HepG2 (cell line): ENCODE measurements at regions not wholly inside any gene's neighbourhood (a gene's known extent, or its start where the extent isn't known, plus 50 kb on each side); places are given as distances from the start of the nearest gene placed in this dataset.

Experiments used
- CCAR2 ChIP-seq: fragments of 200-400 bp; formaldehyde crosslinking; optimal IDR thresholded peaks from 2 replicates; pipeline ENCODE3; 2018; ENCODE audit warnings: low read depth, mild to moderate bottlenecking, low read length, moderate library complexity
- FLYWCH1 ChIP-seq: sonication (generic); formaldehyde crosslinking; IDR thresholded peaks from 2 replicates; pipeline ENCODE4 v1.8.1; 2023; ENCODE audit warnings: mild to moderate bottlenecking, missing genetic modification reagents
- FOXM1 ChIP-seq: sonication (generic); formaldehyde crosslinking; IDR thresholded peaks from 2 replicates; pipeline ENCODE4 v1.5.0; 2020; ENCODE audit warnings: missing genetic modification reagents
- GATAD2A ChIP-seq: IDR thresholded peaks from 2 replicates; pipeline ENCODE4 v1.6.1; 2016
- HBP1 ChIP-seq: IDR thresholded peaks from 2 replicates; pipeline ENCODE4 v1.6.1; 2016; ENCODE audit warnings: low read depth, control low read depth
- HMG20B ChIP-seq: conservative IDR thresholded peaks from 2 replicates; pipeline ENCODE4 v1.6.1; 2016; ENCODE audit warnings: missing genetic modification reagents, missing compliant biosample characterization
- HNF4G ChIP-seq, 2 experiments: sonication (generic) in 1 of 2; formaldehyde crosslinking in 1 of 2; IDR thresholded peaks; 2 replicates each; pipeline versions ENCODE4 v1.4.0 to v1.6.1; 2011 to 2020; ENCODE audit warnings: borderline replicate concordance in 2 of 2, low read depth in 2 of 2, mild to moderate bottlenecking in 2 of 2, low read length in 1 of 2, missing genetic modification reagents in 1 of 2, moderate library complexity in 1 of 2
- MTERF4 ChIP-seq: sonication (generic); formaldehyde crosslinking; IDR thresholded peaks from 2 replicates; pipeline ENCODE4 v1.8.0; 2023; ENCODE audit warnings: mild to moderate bottlenecking, missing genetic modification reagents
- NONO ChIP-seq, 2 experiments: fragments of 450-650 bp in 1 of 2; sonication (generic) in 1 of 2; formaldehyde crosslinking in 1 of 2; IDR thresholded peaks in 1 of 2; conservative IDR thresholded peaks in 1 of 2; 2 replicates each; pipeline versions ENCODE4 v1.6.1 to v1.8.0; 2017 to 2022; ENCODE audit warnings: mild to moderate bottlenecking in 1 of 2, missing genetic modification reagents in 1 of 2, moderate library complexity in 1 of 2
- SNAI1 ChIP-seq: sonication (generic); formaldehyde crosslinking; IDR thresholded peaks from 2 replicates; pipeline ENCODE4 v1.5.0; 2020; ENCODE audit warnings: mild to moderate bottlenecking, missing genetic modification reagents, borderline replicate concordance
- SOX13 ChIP-seq, 3 experiments: fragments of 450-650 bp in 1 of 3; sonication (generic) in 1 of 3; formaldehyde crosslinking in 1 of 3; IDR thresholded peaks in 2 of 3; conservative IDR thresholded peaks in 1 of 3; 2 replicates each; pipeline versions ENCODE4 v1.5.0 to v1.6.1; 2016 to 2020; ENCODE audit warnings: antibody characterized with exemption in 1 of 3, mild to moderate bottlenecking in 1 of 3, missing compliant biosample characterization in 1 of 3, missing genetic modification reagents in 1 of 3, moderate library complexity in 1 of 3
- TCF12 ChIP-seq, 2 experiments: fragments of 450-650 bp in 1 of 2; sonication (generic) in 1 of 2; formaldehyde crosslinking in 1 of 2; IDR thresholded peaks; 2 replicates each; pipeline versions ENCODE4 v1.6.1 to v1.8.0; 2017 to 2022; ENCODE audit warnings: antibody characterized with exemption in 1 of 2, mild to moderate bottlenecking in 1 of 2, missing genetic modification reagents in 1 of 2, moderate library complexity in 1 of 2
- TERF1 ChIP-seq: sonication (generic); formaldehyde crosslinking; IDR thresholded peaks from 2 replicates; pipeline ENCODE4 v1.8.0; 2022; ENCODE audit warnings: mild to moderate bottlenecking, missing genetic modification reagents, moderate library complexity
- TP53 ChIP-seq: sonication (generic); formaldehyde crosslinking; conservative IDR thresholded peaks from 2 replicates; pipeline ENCODE4 v1.4.0; 2020; ENCODE audit warnings: missing genetic modification reagents
- ZBTB26 ChIP-seq: IDR thresholded peaks from 2 replicates; pipeline ENCODE4 v1.6.1; 2016; ENCODE audit warnings: missing compliant biosample characterization, missing genetic modification reagents, borderline replicate concordance
- ZNF20 ChIP-seq: sonication (generic); formaldehyde crosslinking; IDR thresholded peaks from 2 replicates; pipeline ENCODE4 v1.4.0; 2020; ENCODE audit warnings: mild to moderate bottlenecking, moderate library complexity, missing genetic modification reagents
- ZNF234 ChIP-seq: sonication (generic); formaldehyde crosslinking; conservative IDR thresholded peaks from 2 replicates; pipeline ENCODE4 v1.5.1; 2020; ENCODE audit warnings: mild to moderate bottlenecking, missing genetic modification reagents
- ZNF263 ChIP-seq: sonication (generic); formaldehyde crosslinking; IDR thresholded peaks from 2 replicates; pipeline ENCODE4 v1.4.0; 2020; ENCODE audit warnings: missing genetic modification reagents
- ZNF292 ChIP-seq: sonication (generic); formaldehyde crosslinking; IDR thresholded peaks from 2 replicates; pipeline ENCODE4 v1.8.1; 2022; ENCODE audit warnings: mild to moderate bottlenecking, low read depth, missing genetic modification reagents, borderline replicate concordance
- ZNF430 ChIP-seq: sonication (generic); formaldehyde crosslinking; IDR thresholded peaks from 2 replicates; pipeline ENCODE4 v1.9.0; 2021; ENCODE audit warnings: mild to moderate bottlenecking, missing genetic modification reagents
- ZNF549 ChIP-seq: sonication (generic); formaldehyde crosslinking; IDR thresholded peaks from 2 replicates; pipeline ENCODE4 v1.5.0; 2020; ENCODE audit warnings: missing genetic modification reagents
- ZNF766 ChIP-seq: sonication (generic); formaldehyde crosslinking; IDR thresholded peaks from 2 replicates; pipeline ENCODE4 v1.5.0; 2020; ENCODE audit warnings: missing genetic modification reagents, borderline replicate concordance

GRCh38 chr6:137801352-137802114, 65.5 kb upstream of the TNFAIP3 start (continued):
- TF ChIP-seq SOX13 (IDR thresholded peaks at IDR 0.05), result no peak
- TF ChIP-seq SOX13 (CRISPR knock-in tag; conservative IDR thresholded peaks at IDR 0.05 in 1 of 2, IDR thresholded peaks at IDR 0.05 in 1 of 2), result peak in 1 of 2 experiments; percentile 24; a peak in 1 of 4 replicates
- peak; percentile 53; the same call in 1 of the 2 replicates for TF ChIP-seq ZNF292
- no peak for TF ChIP-seq NONO (IDR thresholded peaks at IDR 0.05)
- TF ChIP-seq NONO (CRISPR knock-in tag; conservative IDR thresholded peaks at IDR 0.05), result no peak
- TF ChIP-seq ZNF549 (CRISPR knock-in tag), result no peak
- peak; percentile 15; the same call in 1 of the 2 replicates for TF ChIP-seq GATAD2A (CRISPR knock-in tag)
- no peak for TF ChIP-seq SNAI1
- no peak for TF ChIP-seq ZNF234
- TF ChIP-seq HMG20B (CRISPR knock-in tag), result no peak
- peak; percentile 30; the same call in 1 of the 2 replicates for TF ChIP-seq ZNF430 (CRISPR knock-in tag)
- no peak for TF ChIP-seq TP53
- no peak for TF ChIP-seq TCF12 (IDR thresholded peaks at IDR 0.05)
- TF ChIP-seq TCF12 (CRISPR knock-in tag; IDR thresholded peaks at IDR 0.05), result no peak
- no peak for TF ChIP-seq TERF1
- TF ChIP-seq ZNF766 (CRISPR knock-in tag), result 0 out of 2 replicates have a peak, but pooled peaks have one; percentile 58
- no peak for TF ChIP-seq MTERF4
- TF ChIP-seq CCAR2, result no peak
- TF ChIP-seq FOXM1 (CRISPR knock-in tag), result no peak
- peak; percentile 38; the same call in 1 of the 2 replicates for TF ChIP-seq ZNF263
- 0 out of 2 replicates have a peak, but pooled peaks have one; percentile 62 for TF ChIP-seq HBP1 (CRISPR knock-in tag)
- 0 out of 2 replicates have a peak, but pooled peaks have one; percentile 31 for TF ChIP-seq ZBTB26 (CRISPR knock-in tag)
- TF ChIP-seq HNF4G (IDR thresholded peaks at IDR 0.05; ENCODE audit: borderline replicate concordance, low read depth, low read length), result 0 out of 2 replicates have a peak, but pooled peaks have one; percentile 13
- TF ChIP-seq HNF4G (CRISPR knock-in tag; IDR thresholded peaks at IDR 0.05; ENCODE audit: borderline replicate concordance, low read depth), result no peak
- no peak for TF ChIP-seq FLYWCH1 (CRISPR knock-in tag)
- no peak for TF ChIP-seq ZNF20 (CRISPR knock-in tag)
